B cell (primary cell): ENCODE measurements at regions not wholly inside any gene's neighbourhood (a gene's known extent, or its start where the extent isn't known, plus 50 kb on each side); places are given as distances from the start of the nearest gene placed in this dataset.

Experiments used
- ATAC-seq: fragments of 200-7000 bp; cut with Tn5 transposase; one replicate; pipeline ENCODE4 v1.10.0; 2021; ENCODE audit warnings: low read depth, mild to moderate bottlenecking, moderate number of reproducible peaks, moderate library complexity
- CTCF ChIA-PET: fragments of 350-600 bp; sonication (Branson Sonifier 250); formaldehyde crosslinking; loops from one replicate; lab custom pipeline; 2021; ENCODE audit warnings: antibody characterized with exemption, inconsistent platforms; lab: Charles Lee
- POLR2A ChIA-PET: fragments of 350-600 bp; sonication (Branson Sonifier 250); formaldehyde crosslinking; loops from one replicate; lab custom pipeline; 2021; ENCODE audit warnings: antibody characterized with exemption; lab: Charles Lee
- DNase-seq: peaks from one replicate; pipeline ENCODE4 v3.0.0; 2013
- H2AFZ ChIP-seq: 2 replicates; pipeline ENCODE4 v1.6.1; 2012; ENCODE audit warnings: mild to moderate bottlenecking, low read depth, low read length; ENCODE audit not compliant: insufficient read depth, poor library complexity, severe bottlenecking
- H3K27ac ChIP-seq, 2 donors: 1 replicate in 1 of 2; 2 replicates in 1 of 2; pipeline ENCODE4 v1.5.1; 2012 to 2013; ENCODE audit warnings: low read length in 2 of 2, mild to moderate bottlenecking in 2 of 2, moderate library complexity in 1 of 2
- H3K27me3 ChIP-seq, 4 experiments: fragments of 200-600 bp in 1 of 4; sonication (generic) in 1 of 4; replicated peaks in 1 of 4; 1 replicate in 2 of 4; 2 replicates in 2 of 4; pipeline versions ENCODE4 v1.6.1 to v1.7.0; 2013 to 2016; ENCODE audit warnings: low read length in 3 of 4, mild to moderate bottlenecking in 2 of 4, mixed read lengths in 1 of 4, moderate library complexity in 1 of 4; ENCODE audit not compliant: insufficient read depth in 4 of 4, control insufficient read depth in 3 of 4; ENCODE audit errors: control extremely low read depth in 1 of 4
- H3K36me3 ChIP-seq, 2 experiments: replicated peaks in 1 of 2; 1 replicate in 1 of 2; 2 replicates in 1 of 2; pipeline versions ENCODE4 v1.6.1 to v1.7.1; 2013; ENCODE audit warnings: low read length in 1 of 2; ENCODE audit not compliant: insufficient read depth in 2 of 2, control insufficient read depth in 1 of 2; ENCODE audit errors: control extremely low read depth in 1 of 2, extremely low read depth in 1 of 2
- H3K4me1 ChIP-seq, 2 donors: fragments of 200-600 bp in 1 of 2; sonication (generic) in 1 of 2; 1 replicate in 1 of 2; 2 replicates in 1 of 2; pipeline versions ENCODE4 v1.5.1 to v1.6.1; 2013 to 2017; ENCODE audit warnings: low read length in 2 of 2; ENCODE audit not compliant: control insufficient read depth in 2 of 2, insufficient read depth in 2 of 2
- H3K4me2 ChIP-seq: replicated peaks from 2 replicates; pipeline ENCODE3; 2012; ENCODE audit warnings: mild to moderate bottlenecking, low read depth, low read length; ENCODE audit not compliant: poor library complexity, severe bottlenecking
- H3K4me3 ChIP-seq, 5 experiments: fragments of 200-600 bp in 1 of 5; sonication (generic) in 1 of 5; 1 replicate in 3 of 5; 2 replicates in 2 of 5; pipeline versions ENCODE4 v1.5.1 to v1.7.0; 2011 to 2016; ENCODE audit warnings: low read length in 4 of 5, mild to moderate bottlenecking in 4 of 5, low read depth in 2 of 5, control low read depth in 1 of 5, moderate library complexity in 1 of 5; ENCODE audit not compliant: insufficient read depth in 1 of 5; ENCODE audit errors: control extremely low read depth in 1 of 5, extremely low read depth in 1 of 5
- H3K79me2 ChIP-seq: fragments of 200-600 bp; sonication (generic); one replicate; pipeline ENCODE4 v1.6.0; 2016; ENCODE audit warnings: low read length; ENCODE audit not compliant: control insufficient read depth, insufficient read depth
- H3K9ac ChIP-seq: fragments of 200-600 bp; sonication (generic); 2 replicates; pipeline ENCODE4 v1.6.1; 2017; ENCODE audit warnings: mild to moderate bottlenecking, low read length, moderate library complexity
- H3K9me3 ChIP-seq, 3 donors: one replicate each; pipeline versions ENCODE4 v1.6.1 to v1.7.1; 2013; ENCODE audit warnings: low read length in 2 of 3; ENCODE audit not compliant: control insufficient read depth in 2 of 3, insufficient read depth in 1 of 3; ENCODE audit errors: control extremely low read depth in 1 of 3
- H4K20me1 ChIP-seq: 2 replicates; pipeline ENCODE4 v1.6.0; 2012; ENCODE audit warnings: mild to moderate bottlenecking, low read length; ENCODE audit not compliant: insufficient read depth, control insufficient read depth, poor library complexity, severe bottlenecking
- H3K27ac Mint-ChIP-seq: one replicate; pipeline ENCODE4 v1.8.0; 2021; ENCODE audit warnings: mixed read lengths
- H3K27me3 Mint-ChIP-seq: one replicate; pipeline ENCODE4 v1.8.0; 2021; ENCODE audit warnings: mixed read lengths
- H3K4me1 Mint-ChIP-seq: one replicate; pipeline ENCODE4 v1.8.0; 2021; ENCODE audit warnings: mixed read lengths
- H3K4me3 Mint-ChIP-seq: one replicate; pipeline ENCODE4 v1.8.0; 2021; ENCODE audit warnings: mixed read lengths
- H3K9me3 Mint-ChIP-seq: one replicate; pipeline ENCODE4 v1.8.0; 2022; ENCODE audit warnings: mixed read lengths; ENCODE audit not compliant: insufficient read depth
- CTCF ChIP-seq: fragments of 200-600 bp; IDR thresholded peaks from one replicate; pipeline ENCODE4 v1.8.0; 2022; ENCODE audit warnings: antibody characterized with exemption, mild to moderate bottlenecking
- EZH2 ChIP-seq: IDR thresholded peaks from 2 replicates; pipeline ENCODE4 v1.6.1; 2012; ENCODE audit warnings: borderline replicate concordance, low read depth, mild to moderate bottlenecking, moderate library complexity, low read length; ENCODE audit not compliant: insufficient read depth, poor library complexity, severe bottlenecking
- WGBS: methylation state at CpG from one replicate; pipeline ENCODE4 v1.1.5; 2013; ENCODE audit warnings: missing lambda C conversion rate; ENCODE audit not compliant: insufficient coverage; 5-methylcytosine and 5-hydroxymethylcytosine counted together
- intact Hi-C: fragments of 100-400 bp; cut with micrococcal nuclease; formaldehyde crosslinking; loops from one replicate; pipeline ENCODE4 v1.10.0; 2022

DNA sequence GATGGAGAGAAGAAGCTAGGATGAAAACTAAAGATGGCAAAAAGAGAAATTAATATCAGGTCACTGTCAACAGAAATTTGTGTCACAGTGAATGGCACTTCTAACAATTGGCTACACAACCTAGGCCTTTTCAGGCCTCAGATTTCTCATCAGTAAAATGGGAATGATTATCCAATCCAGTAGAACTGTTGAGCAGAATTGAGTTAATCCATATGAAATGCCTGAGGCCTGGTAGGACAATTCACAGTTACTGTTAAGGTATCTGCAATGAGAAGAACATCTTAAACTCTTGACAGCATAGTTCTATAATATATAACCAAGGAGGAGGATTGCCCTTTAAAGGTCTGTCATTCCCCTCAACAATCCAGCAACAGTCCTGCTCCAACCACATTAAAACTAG, 217.9 kb upstream of the ZNF217 start:
- no peaks in the 10 kb centered on the region for H3K9me3 Mint-ChIP-seq
- no peak overlapping the region for H3K27ac Mint-ChIP-seq
- ATAC-seq (no peak), DNase-seq (no peak)
- Histone ChIP-seq H3K27ac (no peak overlapping the region), H3K9ac (no peak overlapping the region), H3K4me3 (no peak overlapping the region), H3K79me2 (no peaks in the 10 kb centered on the region), H3K4me2 (no peak overlapping the region), H2AFZ (no peak overlapping the region), H3K4me1 (no peaks in the 10 kb centered on the region), H3K9me3 (no peaks in the 10 kb centered on the region), H3K36me3 (no peaks in the 10 kb centered on the region), H3K27me3 (no peaks in the 10 kb centered on the region), H4K20me1 (no peaks in the 10 kb centered on the region)
- intact Hi-C loops = no loop called here
- ChIA-PET POLR2A (no interaction called here), CTCF (no interaction called here)
- no peaks in the 10 kb centered on the region for H3K27me3 Mint-ChIP-seq
- TF ChIP-seq CTCF = no peak
- no peak for TF ChIP-seq EZH2
- peaks cover 4% of the 10 kb centered on the region for H3K4me1 Mint-ChIP-seq
- H3K4me3 Mint-ChIP-seq = no peak overlapping the region

DNA sequence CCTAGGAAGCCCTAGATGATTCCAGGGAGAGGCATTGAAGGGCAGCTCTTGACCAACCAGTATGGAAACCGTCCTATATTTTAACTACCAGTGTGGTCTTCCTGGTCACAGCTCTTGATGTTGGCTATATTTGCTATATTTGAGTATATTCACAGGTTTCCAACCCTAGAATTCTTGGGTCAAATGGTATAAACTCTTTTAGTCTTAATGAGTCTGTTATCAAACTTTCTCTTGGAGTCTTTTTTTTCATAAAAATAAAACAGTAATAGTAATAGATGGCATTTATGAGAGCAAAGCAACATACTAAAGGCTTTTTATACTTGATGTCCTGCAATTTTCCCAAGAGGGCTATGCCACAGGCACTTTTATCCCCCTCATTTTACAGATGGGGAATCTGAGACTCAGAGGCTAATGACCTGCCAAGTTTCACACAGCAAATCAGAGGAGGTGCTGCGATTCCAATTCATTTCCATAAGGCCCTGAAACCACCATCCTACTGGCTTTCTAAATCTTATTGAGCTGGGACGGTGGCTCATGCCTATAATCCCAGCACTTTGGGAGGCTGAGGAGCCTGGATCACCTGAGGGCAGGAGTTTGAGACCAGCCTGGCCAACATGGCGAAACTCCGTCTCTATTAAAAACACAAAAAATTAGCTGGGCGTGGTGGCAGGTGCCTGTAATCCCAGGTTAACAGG, 217.2 kb upstream of the ZNF217 start:
- intact Hi-C loops = no loop called here
- Mint-ChIP-seq H3K4me3 (no peak overlapping the region), H3K4me1 (peaks cover 4% of the 10 kb centered on the region), H3K9me3 (no peaks in the 10 kb centered on the region), H3K27me3 (no peaks in the 10 kb centered on the region), H3K27ac (no peak overlapping the region)
- Histone ChIP-seq H3K79me2 (no peaks in the 10 kb centered on the region), H3K36me3 (no peaks in the 10 kb centered on the region), H3K4me3 (no peak overlapping the region), H3K9ac (no peak overlapping the region), H4K20me1 (no peaks in the 10 kb centered on the region), H2AFZ (no peak overlapping the region), H3K9me3 (no peaks in the 10 kb centered on the region), H3K27me3 (no peaks in the 10 kb centered on the region), H3K27ac (no peak overlapping the region), H3K4me1 (no peaks in the 10 kb centered on the region), H3K4me2 (no peak overlapping the region)
- no peak for TF ChIP-seq CTCF
- no peak for TF ChIP-seq EZH2
- ChIA-PET POLR2A (interaction anchor here (0.6 kb wide), 1 partner anchor 13 kb away, joined by 3 read pairs; no protein-coding TSS in a partner anchor), CTCF (interaction anchor here (0.6 kb wide), 1 partner anchor 251 kb away, joined by 3 read pairs; no protein-coding TSS in a partner anchor)
- ATAC-seq (no peak), DNase-seq (no peak)
- WGBS = 94% methylated on average over 2 of the region's 6 CpGs
